CD1c-positive myeloid dendritic cell (primary cell): ENCODE measurements at regions not wholly inside any gene's neighbourhood (a gene's known extent, or its start where the extent isn't known, plus 50 kb on each side); places are given as distances from the start of the nearest gene placed in this dataset.
"Not testable (repeated sequence)": the region's sequence is repeated elsewhere in the genome, so short reads cannot be mapped to it uniquely, and the experiment has no call there.

Experiments used
- DNase-seq: peaks from one replicate; pipeline ENCODE4 v3.0.0-alpha.2; 2016; ENCODE audit errors: extremely low spot score

- DNase-seq, result no peak
Observed at GRCh38 chr6:106884576-106884975, 90.0 kb downstream of the CD24 start.

- DNase-seq, result no peak
Observed at GRCh38 chr6:106883808-106884262, 90.7 kb downstream of the CD24 start.

- DNase-seq, result no peak
Observed at GRCh38 chr6:106882601-106883518, 91.7 kb downstream of the CD24 start.

- DNase-seq, result no peak
Observed at GRCh38 chr6:106882138-106882537, 92.4 kb downstream of the CD24 start.

- no peak for DNase-seq
Observed at GRCh38 chr6:106880952-106881351, 93.6 kb downstream of the CD24 start.

- DNase-seq, result no peak
Observed at GRCh38 chr6:106875782-106876321, 98.7 kb downstream of the CD24 start.

GRCh38 chr6:106874481-106874880 is 100.0 kb downstream of the CD24 start:
- no peak for DNase-seq

GRCh38 chr6:106872049-106872448 is 102.5 kb downstream of the CD24 start:
- no peak for DNase-seq

GRCh38 chr6:106870824-106871717 is 103.5 kb downstream of the CD24 start:
- DNase-seq, result no peak

GRCh38 chr6:106870069-106870468 is 104.5 kb downstream of the CD24 start:
- DNase-seq, result no peak

- DNase-seq, result no peak
Observed at GRCh38 chr6:106869203-106869602, 105.3 kb downstream of the CD24 start.

GRCh38 chr6:106866875-106867658 is 107.5 kb downstream of the CD24 start:
- DNase-seq, result no peak

- DNase-seq, result no peak
Observed at GRCh38 chr6:106862858-106863257, 111.7 kb downstream of the CD24 start.

- no peak for DNase-seq
Observed at GRCh38 chr6:106860940-106861339, 113.6 kb downstream of the CD24 start.

- DNase-seq, result no peak
Observed at GRCh38 chr6:106858653-106859092, 115.9 kb downstream of the CD24 start.

GRCh38 chr6:106857771-106858652 is 116.5 kb downstream of the CD24 start:
- DNase-seq, result no peak

- DNase-seq, result not testable (repeated sequence)
Observed at GRCh38 chr6:106857310-106857709, 117.2 kb downstream of the CD24 start.

GRCh38 chr6:106856227-106856874 is 118.2 kb downstream of the CD24 start:
- DNase-seq, result no peak

GRCh38 chr6:106855117-106855516 is 119.4 kb downstream of the CD24 start:
- no peak for DNase-seq
